ENCODE measurements at regions not wholly inside any gene's neighbourhood (a gene's known extent, or its start where the extent isn't known, plus 50 kb on each side); places are given as distances from the start of the nearest gene placed in this dataset.

- no peak for TF ChIP-seq CTCF (conservative IDR thresholded peaks at IDR 0.05; ENCODE audit: low read depth in 2 of 2)
- TF ChIP-seq POLR2AphosphoS5 (IDR thresholded peaks at IDR 0.05; ENCODE audit: low read depth), result no peak
- no peak for TF ChIP-seq CREB1 (CRISPR knock-in tag; IDR thresholded peaks at IDR 0.05; ENCODE audit: low read depth)
- TF ChIP-seq REST (IDR thresholded peaks at IDR 0.05; ENCODE audit: unreplicated experiment), result no peak
- TF ChIP-seq EZH2 (IDR thresholded peaks at IDR 0.05; ENCODE audit: low read depth, unreplicated experiment), result no peak
- no peak for TF ChIP-seq EZH2phosphoT487 (IDR thresholded peaks at IDR 0.05; ENCODE audit: unreplicated experiment)
- no peak for TF ChIP-seq STAT1 (IDR thresholded peaks at IDR 0.05; ENCODE audit: unreplicated experiment)
- no peak for TF ChIP-seq ZNF331 (CRISPR knock-in tag; IDR thresholded peaks at IDR 0.05; ENCODE audit: low read depth)
- no peak for TF ChIP-seq ETS1 (IDR thresholded peaks at IDR 0.05)
- no peak for TF ChIP-seq ZNF114 (CRISPR knock-in tag; IDR thresholded peaks at IDR 0.05)
- no peak for TF ChIP-seq JUNB (IDR thresholded peaks at IDR 0.05; ENCODE audit: unreplicated experiment)
- no peak for TF ChIP-seq NANOG (IDR thresholded peaks at IDR 0.05; ENCODE audit: borderline replicate concordance)
- TF ChIP-seq ZNF462 (CRISPR knock-in tag; IDR thresholded peaks at IDR 0.05), result no peak
Measured at GRCh38 chr11:115682101-115682500, 177.9 kb upstream of the CADM1 start.
